ENCODE measurements at regions not wholly inside any gene's neighbourhood (a gene's known extent, or its start where the extent isn't known, plus 50 kb on each side); places are given as distances from the start of the nearest gene placed in this dataset.

DNA sequence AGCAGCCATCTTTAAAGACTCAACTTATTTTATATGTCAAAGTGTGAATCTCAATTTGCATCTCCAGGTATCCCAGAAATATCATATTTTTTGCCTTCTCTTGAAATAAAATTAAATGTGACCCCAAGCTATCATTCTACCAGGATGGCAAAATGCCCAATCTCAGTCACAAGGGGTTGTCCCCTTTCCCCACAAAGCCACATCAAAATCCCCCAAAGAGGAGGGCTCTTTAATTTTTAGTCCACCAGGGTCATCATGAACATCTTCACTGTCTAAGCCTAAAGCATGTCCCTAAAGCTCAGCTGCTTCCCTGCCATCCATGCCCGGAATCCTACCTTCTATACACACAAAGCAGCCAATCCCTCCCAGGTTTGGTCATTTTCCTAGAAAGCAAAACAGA lies 670.5 kb upstream of the KLF4 start:
- no peaks in the 10 kb centered on the region for H3K9me3 ChIP-seq (ENCODE audit: control insufficient read depth, insufficient read depth, low read length)
- no peaks in the 10 kb centered on the region for H3K36me3 ChIP-seq (ENCODE audit: insufficient read depth, low read length)
- no peaks in the 10 kb centered on the region for H3K4me1 ChIP-seq (ENCODE audit: insufficient read depth, low read length)
- no peak overlapping the region for H3K9ac ChIP-seq (ENCODE audit: low read depth, low read length)

DNA sequence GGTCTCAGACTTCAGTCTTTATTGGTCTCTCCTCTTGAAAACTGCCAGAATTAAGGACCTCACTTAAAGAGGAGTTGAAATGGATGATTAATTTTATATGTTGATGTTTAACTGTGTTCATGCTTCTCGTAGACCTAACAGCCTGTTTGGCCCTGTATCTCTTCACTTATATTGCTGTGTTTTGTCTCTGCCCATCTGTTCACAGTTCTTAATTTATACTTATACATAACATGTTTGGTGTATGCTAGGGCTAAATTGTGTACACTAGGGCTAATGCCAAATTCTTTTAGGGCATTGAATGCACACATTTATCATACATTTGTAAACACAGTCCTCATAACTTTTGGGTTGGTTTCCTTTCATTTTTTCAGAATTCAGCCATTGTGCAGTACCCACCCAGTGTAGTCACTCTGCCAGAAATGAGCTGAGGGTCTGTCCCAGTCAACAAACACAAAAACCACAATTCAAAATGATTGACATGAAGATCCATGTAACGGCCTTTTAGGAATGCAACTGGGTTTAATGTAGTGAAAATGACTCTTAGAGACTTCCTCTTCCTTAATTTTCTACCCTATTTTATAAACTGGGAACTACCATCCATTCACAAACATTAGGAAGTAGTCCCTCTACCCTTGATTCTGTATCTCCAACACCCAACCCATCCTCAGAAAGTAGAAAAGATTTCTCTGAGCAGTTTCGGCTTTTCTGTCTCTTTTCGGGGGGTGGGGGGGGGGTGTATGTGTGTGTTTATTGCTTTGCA lies 668.8 kb upstream of the KLF4 start:
- no peaks in the 10 kb centered on the region for H3K4me1 ChIP-seq (ENCODE audit: insufficient read depth, low read length)
- no peak overlapping the region for H3K9ac ChIP-seq (ENCODE audit: low read depth, low read length)
- no peaks in the 10 kb centered on the region for H3K36me3 ChIP-seq (ENCODE audit: insufficient read depth, low read length)
- H3K9me3 ChIP-seq (ENCODE audit: control insufficient read depth, insufficient read depth, low read length), result no peaks in the 10 kb centered on the region

DNA sequence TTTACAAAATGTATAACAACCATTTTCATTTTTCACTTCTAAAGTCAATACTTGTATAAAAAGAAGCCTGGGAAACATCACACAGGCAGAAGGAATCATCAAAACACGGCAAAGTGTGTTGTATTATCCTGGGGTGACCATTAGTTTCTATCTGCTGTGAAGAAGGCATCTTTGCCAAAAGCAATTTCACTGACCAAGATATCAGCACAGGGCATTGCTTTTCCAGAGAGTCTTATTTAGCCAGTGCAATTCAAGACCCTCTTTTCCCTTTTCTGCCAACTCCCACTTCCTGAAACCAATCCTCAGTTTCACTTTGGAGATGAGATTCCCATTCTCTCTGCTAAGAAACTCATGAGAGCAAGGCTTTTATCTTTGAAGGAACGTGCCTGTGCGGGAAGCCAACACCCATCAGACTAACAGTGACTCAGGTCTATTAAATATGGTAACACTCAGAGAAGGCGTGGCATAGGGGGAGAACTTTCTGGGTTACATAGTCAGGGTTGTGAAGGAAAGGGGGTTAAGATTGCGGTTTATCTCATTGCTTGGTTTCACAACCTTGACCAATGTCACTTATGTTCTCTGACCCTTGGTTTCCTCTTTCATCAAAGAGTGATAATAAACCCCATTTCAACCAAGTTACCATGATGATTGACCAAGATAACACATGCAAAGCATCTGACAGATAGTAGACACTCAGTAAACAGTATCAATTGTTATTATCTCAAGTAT lies 666.9 kb upstream of the KLF4 start:
- no peak overlapping the region for H3K9ac ChIP-seq (ENCODE audit: low read depth, low read length)

GRCh38 chr9:108153416-108153815 lies 663.8 kb upstream of the KLF4 start:
- H3K9me3 ChIP-seq (ENCODE audit: control insufficient read depth, insufficient read depth, low read length), result no peaks in the 10 kb centered on the region
- no peak overlapping the region for H3K9ac ChIP-seq (ENCODE audit: low read depth, low read length)
- H3K36me3 ChIP-seq (ENCODE audit: insufficient read depth, low read length), result no peaks in the 10 kb centered on the region
- H3K4me1 ChIP-seq (ENCODE audit: insufficient read depth, low read length), result no peaks in the 10 kb centered on the region

More for the DNA sequence above, 666.9 kb upstream of the KLF4 start:
- Histone ChIP-seq H3K4me1 (ENCODE audit: insufficient read depth, low read length) (no peaks in the 10 kb centered on the region), H3K9me3 (ENCODE audit: control insufficient read depth, insufficient read depth, low read length) (no peaks in the 10 kb centered on the region), H3K36me3 (ENCODE audit: insufficient read depth, low read length) (no peaks in the 10 kb centered on the region)

DNA sequence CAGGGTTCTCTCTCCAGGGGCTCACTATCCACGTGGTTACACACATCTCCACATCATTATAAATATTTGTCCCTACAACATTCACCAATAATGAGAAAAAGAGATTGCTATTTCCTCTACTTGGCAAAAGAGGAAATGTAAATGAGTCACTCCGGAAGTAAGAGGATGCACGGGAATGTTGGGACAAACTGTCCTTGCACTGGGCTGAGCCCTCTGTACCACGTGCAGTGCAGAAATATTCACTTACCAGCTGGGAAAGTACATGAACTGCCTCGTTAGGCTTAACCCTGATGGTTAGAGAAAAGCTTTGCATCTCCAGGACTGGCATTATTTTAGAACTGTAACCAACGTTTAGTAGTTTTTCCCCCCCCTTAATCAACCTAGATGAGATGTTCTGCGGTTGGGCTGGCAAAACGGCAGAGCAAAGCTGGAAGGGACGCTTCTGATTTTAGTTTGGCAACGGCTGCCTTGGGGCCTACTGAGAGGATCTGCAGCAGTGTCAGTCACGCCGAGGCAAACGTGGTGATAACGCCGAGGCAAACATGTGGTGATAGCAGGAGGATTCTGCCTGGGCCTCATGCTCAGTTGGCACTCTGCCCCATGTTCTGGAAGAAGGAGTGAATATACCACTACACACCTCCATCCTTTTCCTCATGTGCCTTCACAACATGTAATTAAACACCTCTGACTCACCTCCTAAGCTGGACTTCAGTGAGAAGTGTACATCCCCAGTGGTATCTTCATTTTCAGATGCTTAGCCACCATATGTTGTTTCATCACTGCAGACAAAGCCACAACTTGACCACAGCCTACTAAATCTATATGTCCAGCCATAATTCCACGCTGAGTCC lies 661.4 kb upstream of the KLF4 start:
- Histone ChIP-seq H3K36me3 (ENCODE audit: insufficient read depth, low read length) (no peaks in the 10 kb centered on the region), H3K9me3 (ENCODE audit: control insufficient read depth, insufficient read depth, low read length) (no peaks in the 10 kb centered on the region), H3K9ac (ENCODE audit: low read depth, low read length) (no peak overlapping the region), H3K4me1 (ENCODE audit: insufficient read depth, low read length) (no peaks in the 10 kb centered on the region)

DNA sequence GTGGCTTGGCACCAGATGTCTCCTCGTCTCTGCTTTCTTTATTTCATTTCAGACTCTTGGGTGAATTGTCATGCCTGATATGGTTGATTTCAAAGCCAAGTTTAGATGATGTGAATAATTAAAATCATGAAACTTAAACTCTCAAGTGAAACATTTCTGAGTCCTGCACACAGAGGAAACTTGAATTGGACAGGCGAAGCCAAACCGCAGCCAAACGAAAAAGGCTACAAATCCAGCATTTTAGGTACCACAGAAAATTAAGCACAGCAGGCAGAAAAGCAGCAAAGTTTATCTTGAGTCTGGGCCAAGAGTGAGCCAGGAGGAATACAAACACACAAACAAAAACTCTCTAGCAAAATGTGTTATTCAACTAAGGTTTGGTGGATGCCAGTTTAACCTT lies 659.8 kb upstream of the KLF4 start:
- Histone ChIP-seq H3K9me3 (ENCODE audit: control insufficient read depth, insufficient read depth, low read length) (no peaks in the 10 kb centered on the region), H3K9ac (ENCODE audit: low read depth, low read length) (no peak overlapping the region), H3K4me1 (ENCODE audit: insufficient read depth, low read length) (no peaks in the 10 kb centered on the region), H3K36me3 (ENCODE audit: insufficient read depth, low read length) (no peaks in the 10 kb centered on the region)

DNA sequence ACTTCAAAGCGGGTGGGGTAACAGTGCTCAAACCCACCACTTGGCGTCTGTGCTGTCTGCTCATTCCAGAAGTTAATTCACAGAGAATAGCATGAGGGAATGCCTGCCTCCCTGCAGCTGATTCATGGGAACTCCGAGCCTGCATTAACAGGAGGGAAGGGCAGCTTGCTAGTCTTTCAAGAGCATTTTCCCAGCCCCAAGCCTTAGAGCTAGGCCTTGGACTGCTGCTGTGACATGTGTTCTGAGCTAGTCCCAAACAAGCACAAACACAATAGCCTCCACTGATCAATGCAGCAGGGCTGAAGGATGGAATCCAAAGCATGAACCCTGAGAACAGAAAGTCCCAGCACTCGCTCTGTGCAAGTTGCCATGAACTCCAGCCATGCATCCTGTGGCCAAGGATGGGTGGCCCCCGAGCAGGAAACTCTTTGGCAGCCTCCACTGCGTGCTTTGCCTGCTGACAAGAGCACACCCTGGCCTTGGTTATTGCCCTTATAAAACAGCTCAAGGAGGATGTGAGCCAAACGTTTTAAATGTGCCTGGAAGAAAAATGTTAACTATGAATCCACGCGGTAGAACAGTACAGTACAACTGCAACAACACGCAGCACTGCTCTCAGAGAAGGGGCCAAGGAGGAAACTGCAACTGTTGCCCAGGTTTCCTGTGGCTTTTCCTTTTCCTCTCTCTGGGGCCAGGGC lies 653.1 kb upstream of the KLF4 start:
- H3K4me1 ChIP-seq (ENCODE audit: insufficient read depth, low read length), result peaks cover 13% of the 10 kb centered on the region
- no peak overlapping the region for H3K9ac ChIP-seq (ENCODE audit: low read depth, low read length)

GRCh38 chr9:108142142-108142503 lies 652.6 kb upstream of the KLF4 start:
- peaks cover 17% of the 10 kb centered on the region for H3K4me1 ChIP-seq (ENCODE audit: insufficient read depth, low read length)
- H3K9ac ChIP-seq (ENCODE audit: low read depth, low read length), result no peak overlapping the region
- H3K36me3 ChIP-seq (ENCODE audit: insufficient read depth, low read length), result no peaks in the 10 kb centered on the region
- H3K9me3 ChIP-seq (ENCODE audit: control insufficient read depth, insufficient read depth, low read length), result no peaks in the 10 kb centered on the region

More for the DNA sequence above, 653.1 kb upstream of the KLF4 start:
- H3K36me3 ChIP-seq (ENCODE audit: insufficient read depth, low read length), result no peaks in the 10 kb centered on the region
- H3K9me3 ChIP-seq (ENCODE audit: control insufficient read depth, insufficient read depth, low read length), result no peaks in the 10 kb centered on the region

DNA sequence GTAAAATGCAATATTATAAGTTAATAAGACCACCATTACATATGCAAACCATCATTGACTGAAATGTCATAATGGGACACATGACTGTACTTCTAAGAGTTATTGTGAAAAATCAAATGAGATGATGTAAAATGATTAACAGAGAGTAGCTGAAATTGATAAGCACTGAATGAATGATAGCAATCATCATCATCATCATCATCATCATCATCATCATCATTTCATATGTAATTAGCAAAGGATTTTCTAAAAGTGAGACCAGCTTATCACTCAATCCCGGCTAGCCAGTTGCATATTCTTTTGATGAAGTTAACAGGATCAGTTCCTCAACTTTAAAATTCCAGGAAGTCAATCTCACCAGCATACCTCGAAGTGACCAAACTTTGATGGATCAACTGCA lies 650.3 kb upstream of the KLF4 start:
- Histone ChIP-seq H3K4me1 (ENCODE audit: insufficient read depth, low read length) (peaks cover 17% of the 10 kb centered on the region), H3K9me3 (ENCODE audit: control insufficient read depth, insufficient read depth, low read length) (no peaks in the 10 kb centered on the region), H3K36me3 (ENCODE audit: insufficient read depth, low read length) (no peaks in the 10 kb centered on the region), H3K9ac (ENCODE audit: low read depth, low read length) (no peak overlapping the region)

- H3K4me1 ChIP-seq (ENCODE audit: insufficient read depth, low read length), result peaks cover 17% of the 10 kb centered on the region
- H3K36me3 ChIP-seq (ENCODE audit: insufficient read depth, low read length), result no peaks in the 10 kb centered on the region
- H3K9me3 ChIP-seq (ENCODE audit: control insufficient read depth, insufficient read depth, low read length), result no peaks in the 10 kb centered on the region
Observed at GRCh38 chr9:108138516-108138915, 648.9 kb upstream of the KLF4 start.

DNA sequence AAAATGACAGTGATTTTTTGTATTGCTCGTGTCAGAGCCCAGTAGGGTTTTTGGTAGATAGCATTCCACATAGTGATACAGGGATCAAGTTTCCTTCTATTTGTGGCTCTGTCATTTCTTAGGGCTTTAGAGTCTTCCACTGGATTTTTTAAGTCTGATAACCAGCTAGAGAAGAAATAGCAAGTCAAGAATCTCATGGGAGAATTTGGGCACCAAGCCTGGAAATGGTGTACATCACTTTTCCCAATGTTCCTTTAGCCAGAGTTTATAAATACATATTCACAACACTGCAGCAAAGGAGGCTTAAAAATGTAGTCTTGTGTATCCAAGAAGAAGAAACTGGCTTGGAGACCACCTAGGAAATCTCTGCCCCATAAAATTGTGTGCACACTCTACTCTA lies 647.1 kb upstream of the KLF4 start:
- no peaks in the 10 kb centered on the region for H3K36me3 ChIP-seq (ENCODE audit: insufficient read depth, low read length)
- H3K9ac ChIP-seq (ENCODE audit: low read depth, low read length), result no peak overlapping the region
- no peaks in the 10 kb centered on the region for H3K9me3 ChIP-seq (ENCODE audit: control insufficient read depth, insufficient read depth, low read length)

More at GRCh38 chr9:108138516-108138915, 648.9 kb upstream of the KLF4 start:
- H3K9ac ChIP-seq (ENCODE audit: low read depth, low read length), result no peak overlapping the region

DNA sequence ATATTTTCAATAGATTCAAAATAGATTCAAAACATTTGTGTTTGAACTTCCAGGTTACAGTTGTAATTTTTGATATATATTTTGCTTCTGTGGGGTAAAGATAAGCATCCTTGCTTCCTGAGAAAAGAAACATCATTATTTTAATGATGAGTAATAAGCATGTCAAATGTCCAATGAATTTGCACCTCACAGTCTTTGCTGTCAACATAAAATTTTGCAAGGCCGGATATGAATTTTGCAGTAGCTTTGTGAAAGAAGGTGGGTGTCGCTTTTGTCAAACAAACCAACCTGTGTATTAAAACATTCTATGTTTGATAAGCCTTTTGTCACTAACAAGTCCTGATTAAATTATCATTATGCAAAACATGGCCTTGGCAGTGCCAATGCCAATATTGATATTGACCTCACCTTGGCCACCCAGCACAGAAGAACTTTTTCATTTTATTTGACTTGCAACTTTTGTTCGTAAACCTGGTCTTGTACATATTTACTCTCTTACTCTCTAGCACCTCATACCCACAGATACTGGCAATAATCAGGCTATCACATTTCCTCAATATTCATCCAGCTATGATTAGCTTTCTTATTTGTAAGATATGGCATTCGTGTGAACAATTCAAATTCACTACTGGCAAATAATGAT lies 645.0 kb upstream of the KLF4 start:
- peaks cover 16% of the 10 kb centered on the region; the same call in 1 of the 2 replicates for H3K4me1 ChIP-seq (ENCODE audit: insufficient read depth, low read length)
- H3K9ac ChIP-seq (ENCODE audit: low read depth, low read length), result no peak overlapping the region
- no peaks in the 10 kb centered on the region for H3K9me3 ChIP-seq (ENCODE audit: control insufficient read depth, insufficient read depth, low read length)
- H3K36me3 ChIP-seq (ENCODE audit: insufficient read depth, low read length), result no peaks in the 10 kb centered on the region

More for the DNA sequence above, 647.1 kb upstream of the KLF4 start:
- peaks cover 13% of the 10 kb centered on the region; the same call in 1 of the 2 replicates for H3K4me1 ChIP-seq (ENCODE audit: insufficient read depth, low read length)

- Histone ChIP-seq H3K4me1 (ENCODE audit: insufficient read depth, low read length) (peaks cover 16% of the 10 kb centered on the region; the same call in 1 of the 2 replicates), H3K9me3 (ENCODE audit: control insufficient read depth, insufficient read depth, low read length) (no peaks in the 10 kb centered on the region), H3K36me3 (ENCODE audit: insufficient read depth, low read length) (no peaks in the 10 kb centered on the region), H3K9ac (ENCODE audit: low read depth, low read length) (no peak overlapping the region)
Observed at GRCh38 chr9:108133680-108134079, 644.1 kb upstream of the KLF4 start.

Measured in ES-I3 (cell line).